ENCODE measurements at regions not wholly inside any gene's neighbourhood (a gene's known extent, or its start where the extent isn't known, plus 50 kb on each side); places are given as distances from the start of the nearest gene placed in this dataset.

GRCh38 chr9:99690573-99690972 is 131.1 kb upstream of the NR4A3 start:
- Histone ChIP-seq H3K27me3 (no peaks in the 10 kb centered on the region), H3K4me3 (no peak overlapping the region), H3K4me1 (peaks cover 4% of the 10 kb centered on the region), H3K27ac (no peak overlapping the region), H3K36me3 (no peaks in the 10 kb centered on the region), H3K9me3 (no peaks in the 10 kb centered on the region)
- TF ChIP-seq POLR2A (IDR thresholded peaks at IDR 0.05) (no peak), EP300 (IDR thresholded peaks at IDR 0.05) (no peak), POLR2AphosphoS5 (IDR thresholded peaks at IDR 0.05) (no peak), CTCF (IDR thresholded peaks at IDR 0.05) (no peak)
- WGBS: 10% methylated on average over 4 of the region's 4 CpGs
- no peak for DNase-seq (ENCODE audit: low spot score in 2 of 2)

- no peak for DNase-seq (ENCODE audit: low spot score in 2 of 2)
- no peaks in the 10 kb centered on the region for H3K36me3 ChIP-seq
- no peaks in the 10 kb centered on the region for H3K9me3 ChIP-seq
- H3K4me3 ChIP-seq: no peak overlapping the region
- H3K27me3 ChIP-seq: no peaks in the 10 kb centered on the region
- H3K27ac ChIP-seq: no peak overlapping the region
- TF ChIP-seq POLR2A (IDR thresholded peaks at IDR 0.05): no peak
- TF ChIP-seq EP300 (IDR thresholded peaks at IDR 0.05): no peak
- no peak for TF ChIP-seq CTCF (IDR thresholded peaks at IDR 0.05)
- no peak for TF ChIP-seq POLR2AphosphoS5 (IDR thresholded peaks at IDR 0.05)
- H3K4me1 ChIP-seq: peaks cover 4% of the 10 kb centered on the region
- 45% methylated on average over 3 of the region's 3 CpGs for WGBS
These were observed 127.8 kb upstream of the NR4A3 start for GRCh38 chr9:99693888-99694287.

- no peaks in the 10 kb centered on the region for H3K27me3 ChIP-seq
- H3K4me1 ChIP-seq: peaks cover 4% of the 10 kb centered on the region
- no peak overlapping the region for H3K4me3 ChIP-seq
- TF ChIP-seq CTCF (IDR thresholded peaks at IDR 0.05): no peak
- TF ChIP-seq POLR2AphosphoS5 (IDR thresholded peaks at IDR 0.05): no peak
- TF ChIP-seq EP300 (IDR thresholded peaks at IDR 0.05): no peak
- TF ChIP-seq POLR2A (IDR thresholded peaks at IDR 0.05): no peak
- WGBS: 59% methylated on average over 1 of the region's 1 CpG
- no peak overlapping the region for H3K27ac ChIP-seq
- no peak for DNase-seq (ENCODE audit: low spot score in 2 of 2)
- no peaks in the 10 kb centered on the region for H3K9me3 ChIP-seq
- no peaks in the 10 kb centered on the region for H3K36me3 ChIP-seq
These were observed 127.3 kb upstream of the NR4A3 start for GRCh38 chr9:99694393-99694792.

- TF ChIP-seq EP300 (IDR thresholded peaks at IDR 0.05) (no peak), POLR2AphosphoS5 (IDR thresholded peaks at IDR 0.05) (no peak), CTCF (IDR thresholded peaks at IDR 0.05) (no peak), POLR2A (IDR thresholded peaks at IDR 0.05) (no peak)
These were observed 122.3 kb upstream of the NR4A3 start for GRCh38 chr9:99699396-99699795.

GRCh38 chr9:99712214-99712613 is 109.5 kb upstream of the NR4A3 start:
- TF ChIP-seq CTCF (IDR thresholded peaks at IDR 0.05): no peak
- no peaks in the 10 kb centered on the region for H3K4me1 ChIP-seq

More at GRCh38 chr9:99699396-99699795, 122.3 kb upstream of the NR4A3 start:
- Histone ChIP-seq H3K27me3 (no peaks in the 10 kb centered on the region), H3K27ac (no peak overlapping the region), H3K4me1 (no peaks in the 10 kb centered on the region), H3K9me3 (no peaks in the 10 kb centered on the region), H3K36me3 (no peaks in the 10 kb centered on the region), H3K4me3 (no peak overlapping the region)
- DNase-seq (ENCODE audit: low spot score in 2 of 2): no peak
- WGBS: 93% methylated on average over 3 of the region's 3 CpGs

More at GRCh38 chr9:99712214-99712613, 109.5 kb upstream of the NR4A3 start:
- Histone ChIP-seq H3K36me3 (no peaks in the 10 kb centered on the region), H3K9me3 (no peaks in the 10 kb centered on the region), H3K4me3 (no peak overlapping the region), H3K27me3 (no peaks in the 10 kb centered on the region), H3K27ac (no peak overlapping the region)
- DNase-seq (ENCODE audit: low spot score in 2 of 2): no peak
